ENCODE measurements at regions not wholly inside any gene's neighbourhood (a gene's known extent, or its start where the extent isn't known, plus 50 kb on each side); places are given as distances from the start of the nearest gene placed in this dataset.

- no peak overlapping the region for H3K4me3 ChIP-seq
- no peak for DNase-seq (ENCODE audit: low spot score in 2 of 2)
- in situ Hi-C loops (cut with MboI; ENCODE audit: low sequenced_read_pairs): no loop called here
- no peaks in the 10 kb centered on the region for H3K9me3 ChIP-seq
- no peaks in the 10 kb centered on the region for H3K27me3 ChIP-seq (ENCODE audit: low read depth)
- H3K4me1 ChIP-seq: no peaks in the 10 kb centered on the region
- H3K36me3 ChIP-seq (replicated peaks): no peaks in the 10 kb centered on the region
Observed at GRCh38 chr3:102170545-102170944, 264.3 kb upstream of the ZPLD1 start.

GRCh38 chr3:102174312-102174712, 260.5 kb upstream of the ZPLD1 start:
- no peak for DNase-seq (ENCODE audit: low spot score in 2 of 2)
- no peaks in the 10 kb centered on the region for H3K36me3 ChIP-seq (replicated peaks)
- no peaks in the 10 kb centered on the region; the same call in 1 of the 2 replicates for H3K27me3 ChIP-seq (ENCODE audit: low read depth)
- H3K9me3 ChIP-seq: no peaks in the 10 kb centered on the region
- H3K4me1 ChIP-seq: no peaks in the 10 kb centered on the region
- in situ Hi-C loops (cut with MboI; ENCODE audit: low sequenced_read_pairs): no loop called here
- H3K4me3 ChIP-seq: no peak overlapping the region

GRCh38 chr3:102174832-102175374, 259.9 kb upstream of the ZPLD1 start:
- no peak for DNase-seq (ENCODE audit: low spot score in 2 of 2)
- in situ Hi-C loops (cut with MboI; ENCODE audit: low sequenced_read_pairs): no loop called here
- Histone ChIP-seq H3K4me3 (no peak overlapping the region), H3K4me1 (no peaks in the 10 kb centered on the region), H3K27me3 (ENCODE audit: low read depth) (peaks cover 2% of the 10 kb centered on the region), H3K36me3 (replicated peaks) (no peaks in the 10 kb centered on the region), H3K9me3 (no peaks in the 10 kb centered on the region)

- Histone ChIP-seq H3K4me3 (no peak overlapping the region), H3K9me3 (no peaks in the 10 kb centered on the region), H3K4me1 (no peaks in the 10 kb centered on the region), H3K36me3 (replicated peaks) (no peaks in the 10 kb centered on the region), H3K27me3 (ENCODE audit: low read depth) (peaks cover 2% of the 10 kb centered on the region)
- in situ Hi-C loops (cut with MboI; ENCODE audit: low sequenced_read_pairs): no loop called here
- no peak for DNase-seq (ENCODE audit: low spot score in 2 of 2)
Observed at GRCh38 chr3:102176333-102177050, 258.3 kb upstream of the ZPLD1 start.

GRCh38 chr3:102177075-102177755, 257.6 kb upstream of the ZPLD1 start:
- in situ Hi-C loops (cut with MboI; ENCODE audit: low sequenced_read_pairs): no loop called here
- Histone ChIP-seq H3K4me3 (no peak overlapping the region), H3K9me3 (no peaks in the 10 kb centered on the region), H3K36me3 (replicated peaks) (no peaks in the 10 kb centered on the region), H3K4me1 (no peaks in the 10 kb centered on the region), H3K27me3 (ENCODE audit: low read depth) (peaks cover 2% of the 10 kb centered on the region)
- no peak for DNase-seq (ENCODE audit: low spot score in 2 of 2)

GRCh38 chr3:102178817-102179216, 256.0 kb upstream of the ZPLD1 start:
- no peak overlapping the region for H3K4me3 ChIP-seq
- peaks cover 2% of the 10 kb centered on the region for H3K27me3 ChIP-seq (ENCODE audit: low read depth)
- no peak for DNase-seq (ENCODE audit: low spot score in 2 of 2)
- in situ Hi-C loops (cut with MboI; ENCODE audit: low sequenced_read_pairs): no loop called here
- no peaks in the 10 kb centered on the region for H3K36me3 ChIP-seq (replicated peaks)
- no peaks in the 10 kb centered on the region for H3K4me1 ChIP-seq
- no peaks in the 10 kb centered on the region for H3K9me3 ChIP-seq

- peaks cover 2% of the 10 kb centered on the region for H3K27me3 ChIP-seq (ENCODE audit: low read depth)
- H3K9me3 ChIP-seq: no peaks in the 10 kb centered on the region
- DNase-seq (ENCODE audit: low spot score in 2 of 2): no peak
- in situ Hi-C loops (cut with MboI; ENCODE audit: low sequenced_read_pairs): no loop called here
- H3K4me1 ChIP-seq: no peaks in the 10 kb centered on the region
- no peaks in the 10 kb centered on the region for H3K36me3 ChIP-seq (replicated peaks)
- H3K4me3 ChIP-seq: no peak overlapping the region
Observed at GRCh38 chr3:102179326-102180177, 255.3 kb upstream of the ZPLD1 start.

GRCh38 chr3:102180280-102180931, 254.4 kb upstream of the ZPLD1 start:
- no peak for DNase-seq (ENCODE audit: low spot score in 2 of 2)
- no peaks in the 10 kb centered on the region for H3K9me3 ChIP-seq
- no peaks in the 10 kb centered on the region for H3K4me1 ChIP-seq
- no peak overlapping the region for H3K4me3 ChIP-seq
- H3K36me3 ChIP-seq (replicated peaks): no peaks in the 10 kb centered on the region
- in situ Hi-C loops (cut with MboI; ENCODE audit: low sequenced_read_pairs): no loop called here
- peaks cover 2% of the 10 kb centered on the region for H3K27me3 ChIP-seq (ENCODE audit: low read depth)

GRCh38 chr3:102181175-102181920, 253.5 kb upstream of the ZPLD1 start:
- H3K4me3 ChIP-seq: no peak overlapping the region
- DNase-seq (ENCODE audit: low spot score in 2 of 2): no peak
- in situ Hi-C loops (cut with MboI; ENCODE audit: low sequenced_read_pairs): no loop called here
- H3K27me3 ChIP-seq (ENCODE audit: low read depth): peaks cover 2% of the 10 kb centered on the region
- H3K36me3 ChIP-seq (replicated peaks): no peaks in the 10 kb centered on the region
- H3K9me3 ChIP-seq: no peaks in the 10 kb centered on the region
- no peaks in the 10 kb centered on the region for H3K4me1 ChIP-seq

- DNase-seq (ENCODE audit: low spot score in 2 of 2): no peak
- Histone ChIP-seq H3K4me1 (no peaks in the 10 kb centered on the region), H3K4me3 (no peak overlapping the region)
Observed at GRCh38 chr3:102182162-102182561, 252.7 kb upstream of the ZPLD1 start.

GRCh38 chr3:102183186-102183585, 251.6 kb upstream of the ZPLD1 start:
- H3K36me3 ChIP-seq (replicated peaks): no peaks in the 10 kb centered on the region
- H3K4me1 ChIP-seq: no peaks in the 10 kb centered on the region
- no peak for DNase-seq (ENCODE audit: low spot score in 2 of 2)
- in situ Hi-C loops (cut with MboI; ENCODE audit: low sequenced_read_pairs): no loop called here
- no peaks in the 10 kb centered on the region for H3K9me3 ChIP-seq
- H3K27me3 ChIP-seq (ENCODE audit: low read depth): peaks cover 2% of the 10 kb centered on the region
- H3K4me3 ChIP-seq: no peak overlapping the region

More at GRCh38 chr3:102182162-102182561, 252.7 kb upstream of the ZPLD1 start:
- no peaks in the 10 kb centered on the region for H3K36me3 ChIP-seq (replicated peaks)
- H3K9me3 ChIP-seq: no peaks in the 10 kb centered on the region
- in situ Hi-C loops (cut with MboI; ENCODE audit: low sequenced_read_pairs): no loop called here
- peaks cover 2% of the 10 kb centered on the region for H3K27me3 ChIP-seq (ENCODE audit: low read depth)

GRCh38 chr3:102183623-102184022, 251.2 kb upstream of the ZPLD1 start:
- H3K36me3 ChIP-seq (replicated peaks): no peaks in the 10 kb centered on the region
- no peaks in the 10 kb centered on the region for H3K9me3 ChIP-seq
- no peak overlapping the region for H3K4me3 ChIP-seq
- DNase-seq (ENCODE audit: low spot score in 2 of 2): no peak
- no peaks in the 10 kb centered on the region for H3K4me1 ChIP-seq
- in situ Hi-C loops (cut with MboI; ENCODE audit: low sequenced_read_pairs): no loop called here
- H3K27me3 ChIP-seq (ENCODE audit: low read depth): peaks cover 2% of the 10 kb centered on the region

GRCh38 chr3:102189541-102189940, 245.3 kb upstream of the ZPLD1 start:
- no peak for DNase-seq (ENCODE audit: low spot score in 2 of 2)
- Histone ChIP-seq H3K4me3 (no peak overlapping the region), H3K36me3 (replicated peaks) (no peaks in the 10 kb centered on the region), H3K4me1 (no peaks in the 10 kb centered on the region), H3K27me3 (ENCODE audit: low read depth) (no peaks in the 10 kb centered on the region), H3K9me3 (no peaks in the 10 kb centered on the region)
- in situ Hi-C loops (cut with MboI; ENCODE audit: low sequenced_read_pairs): no loop called here
